ENCODE measurements at regions not wholly inside any gene's neighbourhood (a gene's known extent, or its start where the extent isn't known, plus 50 kb on each side); places are given as distances from the start of the nearest gene placed in this dataset.

DNA sequence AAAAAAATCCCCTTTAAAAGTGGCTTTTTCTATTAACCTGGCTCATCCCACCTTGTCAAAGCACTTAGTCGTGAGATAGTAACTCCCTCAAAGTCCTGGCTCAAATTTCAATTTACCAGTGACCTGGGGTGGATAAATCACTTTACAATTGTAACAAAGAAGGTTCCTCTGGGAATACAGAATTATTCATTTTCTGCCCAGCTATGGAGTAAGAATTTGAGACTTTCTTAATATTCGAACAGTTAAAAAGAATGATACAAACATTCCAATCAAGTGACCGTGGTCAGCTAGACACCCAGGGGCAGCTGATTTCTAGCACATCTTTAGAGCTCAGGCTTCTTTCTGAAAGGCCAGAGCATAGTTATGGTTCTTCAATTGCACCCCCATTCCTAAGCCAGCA, 291.0 kb upstream of the TGFBR2 start:
- H3K4me1 Mint-ChIP-seq: peaks cover 4% of the 10 kb centered on the region
- Histone ChIP-seq H3K27me3 (ENCODE audit: control insufficient read depth, insufficient read depth, low read length, poor library complexity, severe bottlenecking) (no peaks in the 10 kb centered on the region), H3K4me3 (ENCODE audit: low read length) (no peak overlapping the region), H3K4me1 (ENCODE audit: control insufficient read depth, insufficient read depth, low read length) (peaks cover 7% of the 10 kb centered on the region), H3K9ac (ENCODE audit: extremely low read depth, low read length, poor library complexity, severe bottlenecking) (no peak overlapping the region), H3K36me3 (ENCODE audit: control insufficient read depth, insufficient read depth, low read length) (no peaks in the 10 kb centered on the region), H3K9me3 (ENCODE audit: control insufficient read depth, low read length) (peaks cover 8% of the 10 kb centered on the region), H3K27ac (ENCODE audit: low read depth, low read length) (no peak overlapping the region)
- H3K27me3 Mint-ChIP-seq (ENCODE audit: insufficient read depth): no peaks in the 10 kb centered on the region
- TF ChIP-seq, protein P1, sequence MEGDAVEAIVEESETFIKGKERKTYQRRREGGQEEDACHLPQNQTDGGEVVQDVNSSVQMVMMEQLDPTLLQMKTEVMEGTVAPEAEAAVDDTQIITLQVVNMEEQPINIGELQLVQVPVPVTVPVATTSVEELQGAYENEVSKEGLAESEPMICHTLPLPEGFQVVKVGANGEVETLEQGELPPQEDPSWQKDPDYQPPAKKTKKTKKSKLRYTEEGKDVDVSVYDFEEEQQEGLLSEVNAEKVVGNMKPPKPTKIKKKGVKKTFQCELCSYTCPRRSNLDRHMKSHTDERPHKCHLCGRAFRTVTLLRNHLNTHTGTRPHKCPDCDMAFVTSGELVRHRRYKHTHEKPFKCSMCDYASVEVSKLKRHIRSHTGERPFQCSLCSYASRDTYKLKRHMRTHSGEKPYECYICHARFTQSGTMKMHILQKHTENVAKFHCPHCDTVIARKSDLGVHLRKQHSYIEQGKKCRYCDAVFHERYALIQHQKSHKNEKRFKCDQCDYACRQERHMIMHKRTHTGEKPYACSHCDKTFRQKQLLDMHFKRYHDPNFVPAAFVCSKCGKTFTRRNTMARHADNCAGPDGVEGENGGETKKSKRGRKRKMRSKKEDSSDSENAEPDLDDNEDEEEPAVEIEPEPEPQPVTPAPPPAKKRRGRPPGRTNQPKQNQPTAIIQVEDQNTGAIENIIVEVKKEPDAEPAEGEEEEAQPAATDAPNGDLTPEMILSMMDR (conservative IDR thresholded peaks at IDR 0.05): no peak
- DNase-seq: no peak
- H3K4me3 Mint-ChIP-seq: no peak overlapping the region
- no peaks in the 10 kb centered on the region for H3K36me3 Mint-ChIP-seq (ENCODE audit: low read depth)
- 87 to 91% methylated on average over 2 to 3 of the region's 3 CpGs for WGBS, 2 experiments (ENCODE audit: insufficient coverage in 1 of 2, insufficient read length in 1 of 2)
- peaks cover 5% of the 10 kb centered on the region for H3K9me3 Mint-ChIP-seq
- H3K27ac Mint-ChIP-seq: no peak overlapping the region

DNA sequence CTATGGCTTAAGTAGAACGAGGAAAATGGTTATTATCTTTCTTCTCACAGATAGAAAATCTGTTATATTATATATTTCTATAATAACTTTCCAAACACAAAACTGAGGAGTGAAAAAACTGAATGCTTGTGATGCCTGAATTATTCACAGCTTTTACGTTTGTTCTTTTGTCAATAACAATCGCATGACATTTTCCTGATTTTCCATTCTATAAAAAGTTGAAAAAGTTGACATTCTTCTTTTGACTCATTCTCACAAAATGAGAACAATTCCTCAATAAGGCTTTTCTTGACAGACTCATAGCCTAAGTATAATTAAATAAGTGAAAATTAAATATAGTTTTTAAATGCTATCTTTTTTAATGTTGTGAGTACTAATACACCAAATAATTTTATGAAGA, 288.8 kb upstream of the TGFBR2 start:
- Histone ChIP-seq H3K36me3 (ENCODE audit: control insufficient read depth, insufficient read depth, low read length) (no peaks in the 10 kb centered on the region), H3K4me1 (ENCODE audit: control insufficient read depth, insufficient read depth, low read length) (peaks cover 11% of the 10 kb centered on the region), H3K9ac (ENCODE audit: extremely low read depth, low read length, poor library complexity, severe bottlenecking) (no peak overlapping the region), H3K27ac (ENCODE audit: low read depth, low read length) (no peak overlapping the region), H3K27me3 (ENCODE audit: control insufficient read depth, insufficient read depth, low read length, poor library complexity, severe bottlenecking) (no peaks in the 10 kb centered on the region), H3K4me3 (ENCODE audit: low read length) (no peak overlapping the region), H3K9me3 (ENCODE audit: control insufficient read depth, low read length) (peaks cover 8% of the 10 kb centered on the region)
- peaks cover 8% of the 10 kb centered on the region for H3K4me1 Mint-ChIP-seq
- H3K27ac Mint-ChIP-seq: no peak overlapping the region
- peaks cover 7% of the 10 kb centered on the region for H3K9me3 Mint-ChIP-seq
- WGBS, 2 experiments (ENCODE audit: insufficient coverage in 1 of 2, insufficient read length in 1 of 2): 94 to 96% methylated on average over 2 of the region's 3 CpGs
- H3K36me3 Mint-ChIP-seq (ENCODE audit: low read depth): no peaks in the 10 kb centered on the region
- no peak overlapping the region for H3K4me3 Mint-ChIP-seq
- no peak for DNase-seq
- no peaks in the 10 kb centered on the region for H3K27me3 Mint-ChIP-seq (ENCODE audit: insufficient read depth)
- TF ChIP-seq, protein P1 (conservative IDR thresholded peaks at IDR 0.05): no peak

DNA sequence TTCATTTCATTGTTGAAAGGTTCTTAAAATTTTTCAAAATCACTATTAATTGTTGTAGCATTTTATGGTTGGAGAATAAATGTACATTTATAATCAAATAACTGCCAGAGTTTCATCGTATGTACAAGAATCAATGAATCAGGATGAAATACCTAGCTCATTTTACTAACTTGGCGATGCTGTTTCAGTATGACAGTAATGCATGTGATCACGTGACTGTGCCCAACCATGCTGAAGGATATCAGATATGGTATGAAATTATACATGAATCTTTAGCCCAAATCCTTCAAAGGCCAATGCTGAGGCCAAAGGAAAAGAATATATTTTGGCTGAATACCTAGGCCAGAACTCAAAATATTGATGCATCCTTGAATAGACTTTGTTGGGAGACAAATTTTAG, 288.3 kb upstream of the TGFBR2 start:
- no peaks in the 10 kb centered on the region for H3K27me3 Mint-ChIP-seq (ENCODE audit: insufficient read depth)
- no peak overlapping the region for H3K27ac Mint-ChIP-seq
- H3K36me3 Mint-ChIP-seq (ENCODE audit: low read depth): no peaks in the 10 kb centered on the region
- no peak overlapping the region for H3K4me3 Mint-ChIP-seq
- H3K9ac ChIP-seq (ENCODE audit: extremely low read depth, low read length, poor library complexity, severe bottlenecking): no peak overlapping the region
- 93 to 100% methylated on average over 1 to 3 of the region's 3 CpGs for WGBS, 2 experiments (ENCODE audit: insufficient coverage in 1 of 2, insufficient read length in 1 of 2)
- H3K4me3 ChIP-seq (ENCODE audit: low read length): no peak overlapping the region
- TF ChIP-seq, protein P1 (conservative IDR thresholded peaks at IDR 0.05): no peak
- H3K4me1 Mint-ChIP-seq: peaks cover 8% of the 10 kb centered on the region
- H3K27me3 ChIP-seq (ENCODE audit: control insufficient read depth, insufficient read depth, low read length, poor library complexity, severe bottlenecking): no peaks in the 10 kb centered on the region
- H3K4me1 ChIP-seq (ENCODE audit: control insufficient read depth, insufficient read depth, low read length): peaks cover 11% of the 10 kb centered on the region
- H3K9me3 Mint-ChIP-seq: peaks cover 7% of the 10 kb centered on the region
- no peaks in the 10 kb centered on the region for H3K36me3 ChIP-seq (ENCODE audit: control insufficient read depth, insufficient read depth, low read length)
- H3K27ac ChIP-seq (ENCODE audit: low read depth, low read length): no peak overlapping the region
- DNase-seq: no peak
- H3K9me3 ChIP-seq (ENCODE audit: control insufficient read depth, low read length): peaks cover 8% of the 10 kb centered on the region

Measured in endodermal cell (in vitro differentiated cells).